ENCODE measurements at regions not wholly inside any gene's neighbourhood (a gene's known extent, or its start where the extent isn't known, plus 50 kb on each side); places are given as distances from the start of the nearest gene placed in this dataset.
"Not testable (repeated sequence)": the region's sequence is repeated elsewhere in the genome, so short reads cannot be mapped to it uniquely, and the experiment has no call there.

DNA sequence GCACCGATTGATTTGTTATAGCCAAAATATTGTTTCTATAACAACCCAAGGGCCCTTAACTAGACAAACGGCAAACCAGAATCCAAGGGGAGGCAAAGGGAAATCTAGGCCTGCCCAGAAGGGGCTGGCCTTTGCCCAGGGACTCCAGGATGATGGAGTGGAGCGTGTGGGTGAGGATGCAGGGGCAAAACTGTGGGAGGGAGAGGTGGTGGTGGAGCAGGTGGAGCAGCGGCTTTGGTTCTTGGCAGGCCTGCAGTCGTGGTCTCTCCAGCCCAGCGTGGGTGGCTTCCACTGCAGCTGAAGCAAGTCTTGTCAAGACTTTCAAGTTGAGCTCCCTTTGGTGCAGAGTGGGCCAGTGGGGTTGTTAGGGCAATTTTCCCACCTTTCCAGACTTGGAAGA is 98.6 kb upstream of the TBCA start:
- Mint-ChIP-seq H3K27me3 (peaks cover 9% of the 10 kb centered on the region), H3K27ac (no peak overlapping the region), H3K4me3 (no peak overlapping the region), H3K4me1 (peaks cover 2% of the 10 kb centered on the region), H3K36me3 (ENCODE audit: low read depth) (no peaks in the 10 kb centered on the region)
- no peaks in the 10 kb centered on the region for H3K9me3 ChIP-seq (ENCODE audit: control insufficient read depth, low read length, poor library complexity, severe bottlenecking)
- ATAC-seq (no peak), DNase-seq (no peak)

- peaks cover 2% of the 10 kb centered on the region for H3K4me1 Mint-ChIP-seq
- no peak for DNase-seq
- no peak overlapping the region for H3K27ac Mint-ChIP-seq
- ATAC-seq: no peak
- peaks cover 10% of the 10 kb centered on the region for H3K27me3 Mint-ChIP-seq
- H3K4me3 Mint-ChIP-seq: no peak overlapping the region
- H3K9me3 ChIP-seq (ENCODE audit: control insufficient read depth, low read length, poor library complexity, severe bottlenecking): no peaks in the 10 kb centered on the region
- H3K36me3 Mint-ChIP-seq (ENCODE audit: low read depth): no peaks in the 10 kb centered on the region
These were observed 97.1 kb upstream of the TBCA start for GRCh38 chr5:77873239-77873638.

- H3K27me3 Mint-ChIP-seq: peaks cover 14% of the 10 kb centered on the region
- peaks cover 2% of the 10 kb centered on the region for H3K4me1 Mint-ChIP-seq
- no peaks in the 10 kb centered on the region for H3K36me3 Mint-ChIP-seq (ENCODE audit: low read depth)
- H3K4me3 Mint-ChIP-seq: no peak overlapping the region
- no peak overlapping the region for H3K27ac Mint-ChIP-seq
- no peaks in the 10 kb centered on the region for H3K9me3 ChIP-seq (ENCODE audit: control insufficient read depth, low read length, poor library complexity, severe bottlenecking)
- DNase-seq (no peak), ATAC-seq (no peak)
These were observed 95.8 kb upstream of the TBCA start for GRCh38 chr5:77871946-77872345.

DNA sequence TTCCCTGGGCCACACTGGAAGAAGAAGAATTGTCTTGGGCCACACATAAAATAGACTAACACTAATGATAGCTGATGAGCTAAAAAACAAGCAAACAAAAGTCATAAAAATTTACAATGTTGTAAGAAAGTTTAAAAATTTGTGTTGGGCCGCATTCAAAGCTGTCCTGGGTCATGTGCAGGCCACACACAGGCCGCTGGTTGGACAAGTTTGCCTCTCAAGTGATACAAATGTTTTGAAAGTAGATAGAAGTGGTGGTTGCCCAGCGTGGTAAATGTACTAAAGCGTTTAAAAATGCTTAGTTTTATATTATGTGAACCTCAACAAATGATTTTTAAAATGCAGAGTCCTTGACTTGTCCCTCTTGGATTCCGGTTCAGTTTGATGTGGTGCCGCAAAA is 94.9 kb upstream of the TBCA start:
- Mint-ChIP-seq H3K27ac (no peak overlapping the region), H3K27me3 (peaks cover 13% of the 10 kb centered on the region), H3K36me3 (ENCODE audit: low read depth) (no peaks in the 10 kb centered on the region), H3K4me3 (no peak overlapping the region), H3K4me1 (peaks cover 2% of the 10 kb centered on the region)
- no peak for ATAC-seq
- no peaks in the 10 kb centered on the region for H3K9me3 ChIP-seq (ENCODE audit: control insufficient read depth, low read length, poor library complexity, severe bottlenecking)
- DNase-seq: no peak

- Mint-ChIP-seq H3K27ac (no peak overlapping the region), H3K4me3 (no peak overlapping the region), H3K27me3 (peaks cover 13% of the 10 kb centered on the region), H3K4me1 (peaks cover 2% of the 10 kb centered on the region), H3K36me3 (ENCODE audit: low read depth) (no peaks in the 10 kb centered on the region)
- ATAC-seq: no peak
- no peaks in the 10 kb centered on the region for H3K9me3 ChIP-seq (ENCODE audit: control insufficient read depth, low read length, poor library complexity, severe bottlenecking)
- DNase-seq: no peak
These were observed 93.1 kb upstream of the TBCA start for GRCh38 chr5:77869116-77869798.

DNA sequence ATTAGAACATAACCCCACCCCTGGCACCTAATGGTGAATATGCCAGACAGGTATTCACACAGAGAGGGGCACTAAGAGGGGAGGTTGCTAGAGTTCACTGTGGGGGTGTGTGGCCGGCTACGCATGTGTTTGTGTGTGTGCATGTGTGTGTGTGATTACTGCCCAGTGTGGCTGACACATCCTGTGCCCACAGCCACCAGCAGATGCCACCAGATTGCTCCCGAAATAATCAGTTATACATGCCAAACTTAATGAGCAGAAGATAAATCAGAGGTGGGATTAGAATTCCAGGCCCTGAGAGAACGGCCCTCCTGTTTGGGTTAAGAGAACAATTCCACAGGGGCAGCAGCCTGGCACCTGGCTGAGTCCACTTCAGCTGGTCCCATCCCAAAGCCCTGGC is 91.8 kb upstream of the TBCA start:
- Mint-ChIP-seq H3K27me3 (peaks cover 17% of the 10 kb centered on the region), H3K27ac (no peak overlapping the region), H3K4me3 (no peak overlapping the region), H3K36me3 (ENCODE audit: low read depth) (no peaks in the 10 kb centered on the region), H3K4me1 (no peaks in the 10 kb centered on the region)
- H3K9me3 ChIP-seq (ENCODE audit: control insufficient read depth, low read length, poor library complexity, severe bottlenecking): no peaks in the 10 kb centered on the region
- ATAC-seq (no peak), DNase-seq (no peak)

GRCh38 chr5:77867194-77867691 is 91.1 kb upstream of the TBCA start:
- H3K27ac Mint-ChIP-seq: no peak overlapping the region
- no peak for ATAC-seq
- no peaks in the 10 kb centered on the region for H3K9me3 ChIP-seq (ENCODE audit: control insufficient read depth, low read length, poor library complexity, severe bottlenecking)
- no peaks in the 10 kb centered on the region for H3K36me3 Mint-ChIP-seq (ENCODE audit: low read depth)
- no peaks in the 10 kb centered on the region for H3K4me1 Mint-ChIP-seq
- no peak for DNase-seq
- peaks cover 20% of the 10 kb centered on the region for H3K27me3 Mint-ChIP-seq
- no peak overlapping the region for H3K4me3 Mint-ChIP-seq

GRCh38 chr5:77866198-77866597 is 90.1 kb upstream of the TBCA start:
- no peaks in the 10 kb centered on the region for H3K9me3 ChIP-seq (ENCODE audit: control insufficient read depth, low read length, poor library complexity, severe bottlenecking)
- Mint-ChIP-seq H3K27me3 (peaks cover 25% of the 10 kb centered on the region), H3K36me3 (ENCODE audit: low read depth) (no peaks in the 10 kb centered on the region), H3K4me3 (no peak overlapping the region), H3K27ac (no peak overlapping the region), H3K4me1 (no peaks in the 10 kb centered on the region)
- ATAC-seq: no peak
- no peak for DNase-seq

DNA sequence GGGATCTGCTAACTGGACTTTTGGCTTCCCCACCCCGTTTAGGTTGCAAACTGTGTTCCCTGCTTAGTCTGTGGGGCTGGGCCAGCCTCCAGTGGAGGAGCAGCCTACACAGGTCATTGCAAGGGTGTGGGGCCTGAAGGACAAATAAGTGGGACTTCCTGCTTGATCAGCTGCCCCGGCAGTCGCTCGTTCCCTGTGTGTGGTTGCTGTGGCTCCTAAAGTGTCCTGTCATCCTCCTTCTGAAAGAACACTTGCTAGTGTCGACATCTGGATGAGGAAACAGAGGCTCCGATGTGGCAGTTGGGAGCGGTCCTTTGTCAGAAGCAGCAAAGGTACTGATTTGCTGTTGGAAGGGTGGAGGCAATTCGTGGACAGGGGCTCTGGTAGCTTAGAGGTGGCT is 88.9 kb upstream of the TBCA start:
- peaks cover 25% of the 10 kb centered on the region for H3K27me3 Mint-ChIP-seq
- ATAC-seq (no peak), DNase-seq (no peak)
- no peaks in the 10 kb centered on the region for H3K9me3 ChIP-seq (ENCODE audit: control insufficient read depth, low read length, poor library complexity, severe bottlenecking)
- H3K27ac Mint-ChIP-seq: no peak overlapping the region
- H3K4me1 Mint-ChIP-seq: no peaks in the 10 kb centered on the region
- H3K36me3 Mint-ChIP-seq (ENCODE audit: low read depth): no peaks in the 10 kb centered on the region
- no peak overlapping the region for H3K4me3 Mint-ChIP-seq

DNA sequence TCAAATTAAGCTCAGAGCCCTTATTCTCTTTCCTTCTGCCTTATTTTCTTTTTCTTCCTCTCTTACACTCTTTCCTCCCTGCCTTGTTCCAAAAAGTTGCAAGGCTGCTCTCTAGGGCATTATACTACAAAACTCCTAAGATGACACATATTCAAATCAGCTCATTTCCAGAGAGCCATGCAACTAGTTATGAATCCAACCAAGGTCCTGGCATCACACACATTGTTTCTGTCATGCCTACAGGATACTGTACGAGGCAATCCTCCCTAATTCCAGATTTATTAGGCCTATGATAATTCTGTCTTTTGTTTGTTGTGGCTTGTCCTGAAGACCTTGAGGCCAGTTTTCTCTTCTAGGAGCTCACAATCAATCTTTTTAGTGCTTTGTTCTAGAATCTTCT is 87.0 kb upstream of the TBCA start:
- ATAC-seq (no peak), DNase-seq (no peak)
- Mint-ChIP-seq H3K4me1 (no peaks in the 10 kb centered on the region), H3K27ac (no peak overlapping the region), H3K36me3 (ENCODE audit: low read depth) (no peaks in the 10 kb centered on the region), H3K27me3 (peaks cover 25% of the 10 kb centered on the region), H3K4me3 (no peak overlapping the region)
- no peaks in the 10 kb centered on the region for H3K9me3 ChIP-seq (ENCODE audit: control insufficient read depth, low read length, poor library complexity, severe bottlenecking)

DNA sequence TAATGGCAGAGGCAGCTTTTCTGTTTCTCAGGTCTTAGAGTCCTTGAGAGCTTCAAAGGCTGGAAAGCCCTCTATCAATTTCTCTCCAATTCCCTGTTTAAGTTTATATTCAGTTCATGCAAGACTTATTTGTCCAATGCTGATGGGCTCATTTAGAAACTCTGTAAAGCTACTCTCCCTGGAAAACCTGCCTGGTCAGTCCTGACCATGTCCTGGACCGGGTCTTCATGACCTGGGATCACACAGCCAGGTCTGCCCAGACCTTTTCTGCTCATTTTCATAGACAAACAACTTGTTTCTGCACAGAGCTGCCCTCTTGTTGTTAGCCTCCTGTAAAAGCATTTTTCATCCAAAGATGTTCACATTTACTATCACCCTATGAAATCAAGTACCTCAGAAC is 85.4 kb upstream of the TBCA start:
- peaks cover 31% of the 10 kb centered on the region for H3K27me3 Mint-ChIP-seq
- no peaks in the 10 kb centered on the region for H3K36me3 Mint-ChIP-seq (ENCODE audit: low read depth)
- DNase-seq (no peak), ATAC-seq (no peak)
- H3K4me3 Mint-ChIP-seq: no peak overlapping the region
- H3K9me3 ChIP-seq (ENCODE audit: control insufficient read depth, low read length, poor library complexity, severe bottlenecking): no peaks in the 10 kb centered on the region
- no peak overlapping the region for H3K27ac Mint-ChIP-seq
- H3K4me1 Mint-ChIP-seq: no peaks in the 10 kb centered on the region

DNA sequence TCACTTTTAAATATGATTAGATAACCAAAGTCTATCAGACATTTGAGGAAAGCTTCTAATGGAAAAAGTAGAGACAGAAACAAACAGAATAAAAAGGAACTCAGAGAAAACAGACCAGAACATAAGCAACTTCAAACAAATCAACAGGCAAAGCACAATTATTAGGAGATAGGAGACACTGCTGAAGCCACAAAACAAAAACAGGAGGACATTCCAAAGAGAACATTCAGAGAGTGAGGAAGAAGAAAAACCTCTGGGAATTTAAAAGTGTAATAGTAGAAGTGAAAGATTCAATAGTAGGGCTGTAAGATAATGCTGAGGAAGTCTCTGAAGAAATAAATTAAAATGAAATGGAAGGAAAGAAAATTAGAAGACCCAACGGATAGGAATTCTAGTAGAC is 83.2 kb upstream of the TBCA start:
- ATAC-seq: no peak

DNA sequence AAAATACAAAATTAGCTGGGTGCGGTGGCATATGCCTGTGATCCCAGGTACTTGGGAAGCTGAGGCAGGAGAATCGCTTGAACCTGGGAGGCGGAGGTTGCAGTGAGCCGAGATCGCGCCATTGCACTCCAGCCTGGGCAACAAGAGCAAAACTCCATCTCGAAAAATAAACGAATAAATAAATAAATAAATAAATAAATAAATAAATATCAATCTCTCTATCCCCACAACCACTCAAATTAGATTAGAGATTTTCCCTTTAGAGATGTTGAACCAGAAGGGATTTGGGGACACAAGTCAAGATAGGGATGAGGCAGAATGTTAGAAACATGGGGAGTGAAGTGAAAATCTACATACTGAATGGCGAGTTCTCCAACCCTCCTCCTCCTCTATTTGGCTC is 82.5 kb upstream of the TBCA start:
- H3K27me3 Mint-ChIP-seq: peaks cover 44% of the 10 kb centered on the region
- not testable (repeated sequence) for ATAC-seq; H3K9me3 ChIP-seq (ENCODE audit: control insufficient read depth, low read length, poor library complexity, severe bottlenecking); H3K4me1 Mint-ChIP-seq; H3K36me3 Mint-ChIP-seq (ENCODE audit: low read depth); H3K4me3 Mint-ChIP-seq; DNase-seq; H3K27ac Mint-ChIP-seq

More for the DNA sequence above, 83.2 kb upstream of the TBCA start:
- H3K27ac Mint-ChIP-seq: no peak overlapping the region
- no peak overlapping the region for H3K4me3 Mint-ChIP-seq
- peaks cover 4% of the 10 kb centered on the region for H3K36me3 Mint-ChIP-seq (ENCODE audit: low read depth)
- DNase-seq: no peak
- no peaks in the 10 kb centered on the region for H3K4me1 Mint-ChIP-seq
- peaks cover 42% of the 10 kb centered on the region for H3K27me3 Mint-ChIP-seq
- no peaks in the 10 kb centered on the region for H3K9me3 ChIP-seq (ENCODE audit: control insufficient read depth, low read length, poor library complexity, severe bottlenecking)

GRCh38 chr5:77855369-77855768 is 79.2 kb upstream of the TBCA start:
- Mint-ChIP-seq H3K4me3 (no peak overlapping the region), H3K4me1 (peaks cover 12% of the 10 kb centered on the region), H3K36me3 (ENCODE audit: low read depth) (peaks cover 7% of the 10 kb centered on the region), H3K27me3 (peaks cover 65% of the 10 kb centered on the region), H3K27ac (no peak overlapping the region)
- DNase-seq: no peak
- H3K9me3 ChIP-seq (ENCODE audit: control insufficient read depth, low read length, poor library complexity, severe bottlenecking): no peaks in the 10 kb centered on the region
- no peak for ATAC-seq
